ENCODE measurements at regions not wholly inside any gene's neighbourhood (a gene's known extent, or its start where the extent isn't known, plus 50 kb on each side); places are given as distances from the start of the nearest gene placed in this dataset.
A peak's percentile ranks its signal among the peaks of the same experiment; 100 is the strongest.

GRCh38 chr4:136917312-136918110 lies 614.8 kb downstream of the PCDH18 start:
- no peaks in the 10 kb centered on the region for H3K9me3 ChIP-seq (ENCODE audit: control insufficient read depth in 2 of 3, low read length in 3 of 3)
- no peak overlapping the region for H3K27ac ChIP-seq (ENCODE audit: low read depth, low read length)
- no peak overlapping the region for H3K4me3 ChIP-seq (ENCODE audit: low read length)
- DNase-seq, result no peak
- ChIA-PET POLR2A (no interaction called here), CTCF (no interaction called here)
- Mint-ChIP-seq H3K36me3 (no peaks in the 10 kb centered on the region), H3K27me3 (no peaks in the 10 kb centered on the region), H3K9me3 (peaks cover 0 to 10% (median 0%) of the 10 kb centered on the region in 11 donors), H3K4me1 (no peaks in the 10 kb centered on the region), H3K27ac (no peak overlapping the region), H3K4me3 (no peak overlapping the region)
- intact Hi-C loops (cut with micrococcal nuclease), result no loop called here
- no peaks in the 10 kb centered on the region for H3K36me3 ChIP-seq (ENCODE audit: control insufficient read depth in 2 of 3, insufficient read depth in 3 of 3, low read length in 3 of 3)
- no peaks in the 10 kb centered on the region for H3K27me3 ChIP-seq (ENCODE audit: control insufficient read depth in 2 of 2, insufficient read depth in 2 of 2, low read length in 2 of 2)
- ATAC-seq, result peak; percentile 26
- no peaks in the 10 kb centered on the region for H3K4me1 ChIP-seq (ENCODE audit: control insufficient read depth in 2 of 2, insufficient read depth in 2 of 2, low read length in 2 of 2)

- ChIA-PET POLR2A (no interaction called here), CTCF (no interaction called here)
- intact Hi-C loops (cut with micrococcal nuclease), result no loop called here
- DNase-seq (no peak), ATAC-seq (no peak)
- Histone ChIP-seq H3K4me1 (ENCODE audit: control insufficient read depth in 2 of 2, insufficient read depth in 2 of 2, low read length in 2 of 2) (no peaks in the 10 kb centered on the region), H3K27ac (ENCODE audit: low read depth, low read length) (no peak overlapping the region), H3K9me3 (ENCODE audit: control insufficient read depth in 2 of 3, low read length in 3 of 3) (no peaks in the 10 kb centered on the region), H3K27me3 (ENCODE audit: control insufficient read depth in 2 of 2, insufficient read depth in 2 of 2, low read length in 2 of 2) (no peaks in the 10 kb centered on the region), H3K36me3 (ENCODE audit: control insufficient read depth in 2 of 3, insufficient read depth in 3 of 3, low read length in 3 of 3) (no peaks in the 10 kb centered on the region), H3K4me3 (ENCODE audit: low read length) (no peak overlapping the region)
- Mint-ChIP-seq H3K4me1 (no peaks in the 10 kb centered on the region), H3K36me3 (no peaks in the 10 kb centered on the region), H3K27ac (no peak overlapping the region), H3K9me3 (peaks cover 0 to 17% (median 0%) of the 10 kb centered on the region in 11 donors), H3K4me3 (no peak overlapping the region), H3K27me3 (no peaks in the 10 kb centered on the region)
Observed at GRCh38 chr4:136909626-136910025, 622.7 kb downstream of the PCDH18 start.

- H3K36me3 ChIP-seq (ENCODE audit: control insufficient read depth in 2 of 3, insufficient read depth in 3 of 3, low read length in 3 of 3), result no peaks in the 10 kb centered on the region
- H3K27me3 ChIP-seq (ENCODE audit: control insufficient read depth in 2 of 2, insufficient read depth in 2 of 2, low read length in 2 of 2), result no peaks in the 10 kb centered on the region
- H3K27ac Mint-ChIP-seq, result no peak overlapping the region
- ATAC-seq (no peak), DNase-seq (no peak)
- peaks cover 0 to 17% (median 0%) of the 10 kb centered on the region in 11 donors for H3K9me3 Mint-ChIP-seq
- H3K9me3 ChIP-seq (ENCODE audit: control insufficient read depth in 2 of 3, low read length in 3 of 3), result no peaks in the 10 kb centered on the region
- intact Hi-C loops (cut with micrococcal nuclease), result no loop called here
- H3K27ac ChIP-seq (ENCODE audit: low read depth, low read length), result no peak overlapping the region
- H3K4me3 Mint-ChIP-seq, result no peak overlapping the region
- H3K36me3 Mint-ChIP-seq, result no peaks in the 10 kb centered on the region
- H3K4me3 ChIP-seq (ENCODE audit: low read length), result no peak overlapping the region
- ChIA-PET POLR2A (no interaction called here), CTCF (no interaction called here)
- no peaks in the 10 kb centered on the region for H3K4me1 ChIP-seq (ENCODE audit: control insufficient read depth in 2 of 2, insufficient read depth in 2 of 2, low read length in 2 of 2)
- no peaks in the 10 kb centered on the region for H3K4me1 Mint-ChIP-seq
- H3K27me3 Mint-ChIP-seq, result no peaks in the 10 kb centered on the region
Observed at GRCh38 chr4:136908122-136908521, 624.2 kb downstream of the PCDH18 start.

- H3K36me3 ChIP-seq (ENCODE audit: control insufficient read depth in 2 of 3, insufficient read depth in 3 of 3, low read length in 3 of 3), result no peaks in the 10 kb centered on the region
- Mint-ChIP-seq H3K9me3 (peaks cover 0 to 5% (median 0%) of the 10 kb centered on the region in 11 donors), H3K36me3 (no peaks in the 10 kb centered on the region), H3K4me1 (no peaks in the 10 kb centered on the region), H3K4me3 (no peak overlapping the region), H3K27ac (no peak overlapping the region), H3K27me3 (no peaks in the 10 kb centered on the region)
- no peak overlapping the region for H3K4me3 ChIP-seq (ENCODE audit: low read length)
- H3K27me3 ChIP-seq (ENCODE audit: control insufficient read depth in 2 of 2, insufficient read depth in 2 of 2, low read length in 2 of 2), result no peaks in the 10 kb centered on the region
- ChIA-PET CTCF (no interaction called here), POLR2A (no interaction called here)
- DNase-seq (no peak), ATAC-seq (no peak)
- H3K4me1 ChIP-seq (ENCODE audit: control insufficient read depth in 2 of 2, insufficient read depth in 2 of 2, low read length in 2 of 2), result no peaks in the 10 kb centered on the region
- no peak overlapping the region for H3K27ac ChIP-seq (ENCODE audit: low read depth, low read length)
- intact Hi-C loops (cut with micrococcal nuclease), result no loop called here
- H3K9me3 ChIP-seq (ENCODE audit: control insufficient read depth in 2 of 3, low read length in 3 of 3), result no peaks in the 10 kb centered on the region
Observed at GRCh38 chr4:136900696-136901095, 631.6 kb downstream of the PCDH18 start.

- H3K27me3 ChIP-seq (ENCODE audit: control insufficient read depth in 2 of 2, insufficient read depth in 2 of 2, low read length in 2 of 2), result no peaks in the 10 kb centered on the region
- H3K9me3 ChIP-seq (ENCODE audit: control insufficient read depth in 2 of 3, low read length in 3 of 3), result no peaks in the 10 kb centered on the region
- no peak overlapping the region for H3K4me3 ChIP-seq (ENCODE audit: low read length)
- ChIA-PET POLR2A (no interaction called here), CTCF (no interaction called here)
- DNase-seq (no peak), ATAC-seq (no peak)
- Mint-ChIP-seq H3K36me3 (no peaks in the 10 kb centered on the region), H3K4me3 (no peak overlapping the region), H3K9me3 (peaks cover 0 to 5% (median 0%) of the 10 kb centered on the region in 11 donors), H3K27me3 (no peaks in the 10 kb centered on the region), H3K27ac (no peak overlapping the region), H3K4me1 (no peaks in the 10 kb centered on the region)
- no peak overlapping the region for H3K27ac ChIP-seq (ENCODE audit: low read depth, low read length)
- no peaks in the 10 kb centered on the region for H3K4me1 ChIP-seq (ENCODE audit: control insufficient read depth in 2 of 2, insufficient read depth in 2 of 2, low read length in 2 of 2)
- intact Hi-C loops (cut with micrococcal nuclease), result no loop called here
- H3K36me3 ChIP-seq (ENCODE audit: control insufficient read depth in 2 of 3, insufficient read depth in 3 of 3, low read length in 3 of 3), result no peaks in the 10 kb centered on the region
Observed at GRCh38 chr4:136898590-136899248, 633.6 kb downstream of the PCDH18 start.

GRCh38 chr4:136893573-136893972 lies 638.7 kb downstream of the PCDH18 start:
- DNase-seq, result no peak
- Mint-ChIP-seq H3K27me3 (no peaks in the 10 kb centered on the region), H3K27ac (no peak overlapping the region), H3K4me3 (no peak overlapping the region), H3K9me3 (no peaks in the 10 kb centered on the region), H3K36me3 (no peaks in the 10 kb centered on the region), H3K4me1 (no peaks in the 10 kb centered on the region)
- H3K4me3 ChIP-seq (ENCODE audit: low read length), result no peak overlapping the region
- intact Hi-C loops (cut with micrococcal nuclease), result no loop called here
- H3K27ac ChIP-seq (ENCODE audit: low read depth, low read length), result no peak overlapping the region
- CTCF ChIA-PET, result no interaction called here
- H3K36me3 ChIP-seq (ENCODE audit: control insufficient read depth in 2 of 3, insufficient read depth in 3 of 3, low read length in 3 of 3), result no peaks in the 10 kb centered on the region
- H3K27me3 ChIP-seq (ENCODE audit: control insufficient read depth in 2 of 2, insufficient read depth in 2 of 2, low read length in 2 of 2), result no peaks in the 10 kb centered on the region
- ATAC-seq, result no peak
- POLR2A ChIA-PET, result no interaction called here
- H3K9me3 ChIP-seq (ENCODE audit: control insufficient read depth in 2 of 3, low read length in 3 of 3), result no peaks in the 10 kb centered on the region
- no peaks in the 10 kb centered on the region for H3K4me1 ChIP-seq (ENCODE audit: control insufficient read depth in 2 of 2, insufficient read depth in 2 of 2, low read length in 2 of 2)

- Mint-ChIP-seq H3K27me3 (no peaks in the 10 kb centered on the region), H3K4me1 (no peaks in the 10 kb centered on the region), H3K9me3 (peaks cover 0 to 5% (median 0%) of the 10 kb centered on the region in 11 donors), H3K27ac (no peak overlapping the region), H3K4me3 (no peak overlapping the region), H3K36me3 (no peaks in the 10 kb centered on the region)
- Histone ChIP-seq H3K9me3 (ENCODE audit: control insufficient read depth in 2 of 3, low read length in 3 of 3) (no peaks in the 10 kb centered on the region), H3K27ac (ENCODE audit: low read depth, low read length) (no peak overlapping the region), H3K4me3 (ENCODE audit: low read length) (no peak overlapping the region), H3K36me3 (ENCODE audit: control insufficient read depth in 2 of 3, insufficient read depth in 3 of 3, low read length in 3 of 3) (no peaks in the 10 kb centered on the region), H3K27me3 (ENCODE audit: control insufficient read depth in 2 of 2, insufficient read depth in 2 of 2, low read length in 2 of 2) (no peaks in the 10 kb centered on the region), H3K4me1 (ENCODE audit: control insufficient read depth in 2 of 2, insufficient read depth in 2 of 2, low read length in 2 of 2) (no peaks in the 10 kb centered on the region)
- no peak for ATAC-seq
- ChIA-PET CTCF (no interaction called here), POLR2A (no interaction called here)
- intact Hi-C loops (cut with micrococcal nuclease), result no loop called here
- DNase-seq, result no peak
Observed at GRCh38 chr4:136881666-136882065, 650.6 kb downstream of the PCDH18 start.

All from naive thymus-derived CD4-positive, alpha-beta T cell (primary cell).